ENCODE measurements at regions not wholly inside any gene's neighbourhood (a gene's known extent, or its start where the extent isn't known, plus 50 kb on each side); places are given as distances from the start of the nearest gene placed in this dataset.

- no peaks in the 10 kb centered on the region for H3K4me1 ChIP-seq
- no peak for TF ChIP-seq CTCF (IDR thresholded peaks at IDR 0.05; ENCODE audit: low read depth, low read length)
- no peaks in the 10 kb centered on the region for H3K9me3 ChIP-seq
- H3K36me3 ChIP-seq, result no peaks in the 10 kb centered on the region
- DNase-seq, result no peak
- no peaks in the 10 kb centered on the region for H3K27me3 ChIP-seq
- no peak overlapping the region for H3K4me3 ChIP-seq (ENCODE audit: low read depth, low read length)
Measured at GRCh38 chr3:30504939-30505338, 101.5 kb upstream of the TGFBR2 start.

- Histone ChIP-seq H3K9me3 (no peaks in the 10 kb centered on the region), H3K4me3 (ENCODE audit: low read depth, low read length) (no peak overlapping the region), H3K4me1 (no peaks in the 10 kb centered on the region), H3K27me3 (no peaks in the 10 kb centered on the region), H3K36me3 (no peaks in the 10 kb centered on the region)
- no peak for DNase-seq
- no peak for TF ChIP-seq CTCF (IDR thresholded peaks at IDR 0.05; ENCODE audit: low read depth, low read length)
Measured at GRCh38 chr3:30505866-30506520, 100.4 kb upstream of the TGFBR2 start.

GRCh38 chr3:30508339-30508738 lies 98.1 kb upstream of the TGFBR2 start:
- no peaks in the 10 kb centered on the region for H3K4me1 ChIP-seq
- H3K9me3 ChIP-seq, result no peaks in the 10 kb centered on the region
- no peak for TF ChIP-seq CTCF (IDR thresholded peaks at IDR 0.05; ENCODE audit: low read depth, low read length)
- DNase-seq, result no peak
- H3K27me3 ChIP-seq, result no peaks in the 10 kb centered on the region
- H3K4me3 ChIP-seq (ENCODE audit: low read depth, low read length), result no peak overlapping the region
- H3K36me3 ChIP-seq, result no peaks in the 10 kb centered on the region

- no peak for TF ChIP-seq CTCF (IDR thresholded peaks at IDR 0.05; ENCODE audit: low read depth, low read length)
- no peak for DNase-seq
Measured at GRCh38 chr3:30510596-30510995, 95.8 kb upstream of the TGFBR2 start.

GRCh38 chr3:30511524-30512251 lies 94.7 kb upstream of the TGFBR2 start:
- Histone ChIP-seq H3K4me1 (no peaks in the 10 kb centered on the region), H3K36me3 (no peaks in the 10 kb centered on the region), H3K27me3 (no peaks in the 10 kb centered on the region), H3K4me3 (ENCODE audit: low read depth, low read length) (no peak overlapping the region), H3K9me3 (no peaks in the 10 kb centered on the region)
- DNase-seq, result no peak
- no peak for TF ChIP-seq CTCF (IDR thresholded peaks at IDR 0.05; ENCODE audit: low read depth, low read length)

More at GRCh38 chr3:30510596-30510995, 95.8 kb upstream of the TGFBR2 start:
- Histone ChIP-seq H3K4me1 (no peaks in the 10 kb centered on the region), H3K27me3 (no peaks in the 10 kb centered on the region), H3K4me3 (ENCODE audit: low read depth, low read length) (no peak overlapping the region), H3K36me3 (no peaks in the 10 kb centered on the region), H3K9me3 (no peaks in the 10 kb centered on the region)

GRCh38 chr3:30512576-30512975 lies 93.8 kb upstream of the TGFBR2 start:
- no peak overlapping the region for H3K4me3 ChIP-seq (ENCODE audit: low read depth, low read length)
- H3K36me3 ChIP-seq, result no peaks in the 10 kb centered on the region
- TF ChIP-seq CTCF (IDR thresholded peaks at IDR 0.05; ENCODE audit: low read depth, low read length), result no peak
- no peaks in the 10 kb centered on the region for H3K4me1 ChIP-seq
- no peak for DNase-seq
- H3K9me3 ChIP-seq, result no peaks in the 10 kb centered on the region
- no peaks in the 10 kb centered on the region for H3K27me3 ChIP-seq
